ENCODE measurements at regions not wholly inside any gene's neighbourhood (a gene's known extent, or its start where the extent isn't known, plus 50 kb on each side); places are given as distances from the start of the nearest gene placed in this dataset.

GRCh38 chr18:67373636-67374035, 142.9 kb downstream of the DSEL start:
- Histone ChIP-seq H3K4me3 (replicated peaks in 1 of 3; ENCODE audit: low read depth in 2 of 3, low read length in 3 of 3) (no peak overlapping the region), H3K36me3 (replicated peaks in 1 of 2; ENCODE audit: control insufficient read depth in 1 of 2, insufficient read depth in 2 of 2, low read length in 2 of 2) (no peaks in the 10 kb centered on the region), H3K9ac (ENCODE audit: insufficient read depth, low read length, poor library complexity, severe bottlenecking) (no peak overlapping the region), H4K20me1 (ENCODE audit: insufficient read depth, low read length) (no peaks in the 10 kb centered on the region), H3K27ac (ENCODE audit: low read depth in 1 of 2, low read length in 2 of 2) (no peak overlapping the region), H3K4me2 (replicated peaks; ENCODE audit: extremely low read depth, low read length, poor library complexity, severe bottlenecking) (no peak overlapping the region), H3K79me2 (ENCODE audit: insufficient read depth, low read length) (no peaks in the 10 kb centered on the region), H2AFZ (ENCODE audit: insufficient read depth, low read depth, low read length, poor library complexity, severe bottlenecking) (no peak overlapping the region), H3K27me3 (ENCODE audit: control insufficient read depth in 2 of 2, insufficient read depth in 2 of 2, low read length in 2 of 2) (no peaks in the 10 kb centered on the region), H3K4me1 (ENCODE audit: control insufficient read depth in 1 of 2, insufficient read depth in 2 of 2, low read length in 2 of 2) (no peaks in the 10 kb centered on the region), H3K9me3 (replicated peaks in 1 of 2; ENCODE audit: control insufficient read depth in 1 of 2, insufficient read depth in 1 of 2, low read length in 2 of 2) (no peaks in the 10 kb centered on the region)
- intact Hi-C loops (cut with micrococcal nuclease) = no loop called here
- Mint-ChIP-seq H3K27me3 (ENCODE audit: low read depth in 3 of 3) (no peaks in the 10 kb centered on the region), H3K4me1 (no peaks in the 10 kb centered on the region), H3K4me3 (no peak overlapping the region), H3K27ac (no peak overlapping the region), H3K36me3 (no peaks in the 10 kb centered on the region), H3K9me3 (peaks cover 0 to 3% (median 0%) of the 10 kb centered on the region in 7 donors)
- TF ChIP-seq, protein P1, sequence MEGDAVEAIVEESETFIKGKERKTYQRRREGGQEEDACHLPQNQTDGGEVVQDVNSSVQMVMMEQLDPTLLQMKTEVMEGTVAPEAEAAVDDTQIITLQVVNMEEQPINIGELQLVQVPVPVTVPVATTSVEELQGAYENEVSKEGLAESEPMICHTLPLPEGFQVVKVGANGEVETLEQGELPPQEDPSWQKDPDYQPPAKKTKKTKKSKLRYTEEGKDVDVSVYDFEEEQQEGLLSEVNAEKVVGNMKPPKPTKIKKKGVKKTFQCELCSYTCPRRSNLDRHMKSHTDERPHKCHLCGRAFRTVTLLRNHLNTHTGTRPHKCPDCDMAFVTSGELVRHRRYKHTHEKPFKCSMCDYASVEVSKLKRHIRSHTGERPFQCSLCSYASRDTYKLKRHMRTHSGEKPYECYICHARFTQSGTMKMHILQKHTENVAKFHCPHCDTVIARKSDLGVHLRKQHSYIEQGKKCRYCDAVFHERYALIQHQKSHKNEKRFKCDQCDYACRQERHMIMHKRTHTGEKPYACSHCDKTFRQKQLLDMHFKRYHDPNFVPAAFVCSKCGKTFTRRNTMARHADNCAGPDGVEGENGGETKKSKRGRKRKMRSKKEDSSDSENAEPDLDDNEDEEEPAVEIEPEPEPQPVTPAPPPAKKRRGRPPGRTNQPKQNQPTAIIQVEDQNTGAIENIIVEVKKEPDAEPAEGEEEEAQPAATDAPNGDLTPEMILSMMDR (IDR thresholded peaks at IDR 0.05) = no peak
- no peak for DNase-seq
- WGBS (ENCODE audit: insufficient coverage) = 100% methylated on average over 1 of the region's 2 CpGs

DNA sequence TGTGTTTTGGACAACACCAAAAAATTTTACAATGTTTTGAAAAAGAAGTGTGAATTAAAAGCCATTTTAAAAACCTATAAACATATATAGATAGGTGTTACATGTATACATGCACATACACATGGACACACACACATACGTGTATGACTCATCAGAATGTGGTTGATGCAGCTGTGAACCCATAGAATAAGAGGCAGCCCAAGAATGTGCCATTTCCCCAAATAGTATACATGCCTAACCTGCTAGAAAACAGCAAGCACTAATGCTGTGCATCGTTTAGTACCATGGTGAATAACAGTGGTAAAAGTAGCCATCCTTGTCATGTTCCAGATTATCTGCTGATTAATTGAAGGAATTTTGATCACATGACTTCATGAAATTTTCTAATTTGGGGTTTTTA, 149.0 kb downstream of the DSEL start:
- H3K4me1 Mint-ChIP-seq = no peaks in the 10 kb centered on the region
- TF ChIP-seq, protein P1 (IDR thresholded peaks at IDR 0.05) = no peak
- no peak overlapping the region for H3K9ac ChIP-seq (ENCODE audit: insufficient read depth, low read length, poor library complexity, severe bottlenecking)
- DNase-seq = no peak
- H4K20me1 ChIP-seq (ENCODE audit: insufficient read depth, low read length) = no peaks in the 10 kb centered on the region
- no peaks in the 10 kb centered on the region for H3K36me3 Mint-ChIP-seq
- H2AFZ ChIP-seq (ENCODE audit: insufficient read depth, low read depth, low read length, poor library complexity, severe bottlenecking) = no peak overlapping the region
- H3K27ac Mint-ChIP-seq = no peak overlapping the region
- H3K27me3 Mint-ChIP-seq (ENCODE audit: low read depth in 3 of 3) = no peaks in the 10 kb centered on the region
- H3K36me3 ChIP-seq (replicated peaks in 1 of 2; ENCODE audit: control insufficient read depth in 1 of 2, insufficient read depth in 2 of 2, low read length in 2 of 2) = no peaks in the 10 kb centered on the region
- WGBS (ENCODE audit: insufficient coverage) = no CpG with 5 or more reads among the region's 2 CpGs
- intact Hi-C loops (cut with micrococcal nuclease) = no loop called here
- H3K4me1 ChIP-seq (ENCODE audit: control insufficient read depth in 1 of 2, insufficient read depth in 2 of 2, low read length in 2 of 2) = no peaks in the 10 kb centered on the region
- peaks cover 0 to 4% (median 2%) of the 10 kb centered on the region in 7 donors for H3K9me3 Mint-ChIP-seq
- H3K4me3 ChIP-seq (replicated peaks in 1 of 3; ENCODE audit: low read depth in 2 of 3, low read length in 3 of 3) = no peak overlapping the region
- H3K27ac ChIP-seq (ENCODE audit: low read depth in 1 of 2, low read length in 2 of 2) = no peak overlapping the region
- H3K9me3 ChIP-seq (replicated peaks in 1 of 2; ENCODE audit: control insufficient read depth in 1 of 2, insufficient read depth in 1 of 2, low read length in 2 of 2) = no peaks in the 10 kb centered on the region
- H3K4me3 Mint-ChIP-seq = no peak overlapping the region
- no peak overlapping the region for H3K4me2 ChIP-seq (replicated peaks; ENCODE audit: extremely low read depth, low read length, poor library complexity, severe bottlenecking)
- no peaks in the 10 kb centered on the region for H3K79me2 ChIP-seq (ENCODE audit: insufficient read depth, low read length)
- H3K27me3 ChIP-seq (ENCODE audit: control insufficient read depth in 2 of 2, insufficient read depth in 2 of 2, low read length in 2 of 2) = no peaks in the 10 kb centered on the region
